ENCODE measurements at regions not wholly inside any gene's neighbourhood (a gene's known extent, or its start where the extent isn't known, plus 50 kb on each side); places are given as distances from the start of the nearest gene placed in this dataset.

- no peak for DNase-seq
- no peak for TF ChIP-seq GATA1 (IDR thresholded peaks at IDR 0.05; ENCODE audit: low read depth, low read length)
- TF ChIP-seq POLR2A (IDR thresholded peaks at IDR 0.05; ENCODE audit: low read length): no peak
Observed at GRCh38 chr7:41331194-41331593, 371.7 kb downstream of the INHBA start.

- TF ChIP-seq POLR2A (IDR thresholded peaks at IDR 0.05; ENCODE audit: low read length) (no peak), GATA1 (IDR thresholded peaks at IDR 0.05; ENCODE audit: low read depth, low read length) (no peak)
- no peak for DNase-seq
Observed at GRCh38 chr7:41328544-41328943, 374.3 kb downstream of the INHBA start.

- no peak for TF ChIP-seq GATA1 (IDR thresholded peaks at IDR 0.05; ENCODE audit: low read depth, low read length)
- no peak for TF ChIP-seq POLR2A (IDR thresholded peaks at IDR 0.05; ENCODE audit: low read length)
- no peak for DNase-seq
Observed at GRCh38 chr7:41328131-41328530, 374.8 kb downstream of the INHBA start.

GRCh38 chr7:41326616-41327015 is 376.3 kb downstream of the INHBA start:
- DNase-seq: no peak
- TF ChIP-seq GATA1 (IDR thresholded peaks at IDR 0.05; ENCODE audit: low read depth, low read length) (no peak), POLR2A (IDR thresholded peaks at IDR 0.05; ENCODE audit: low read length) (no peak)

- TF ChIP-seq POLR2A (IDR thresholded peaks at IDR 0.05; ENCODE audit: low read length): no peak
- no peak for TF ChIP-seq GATA1 (IDR thresholded peaks at IDR 0.05; ENCODE audit: low read depth, low read length)
- DNase-seq: no peak
Observed at GRCh38 chr7:41323806-41324205, 379.1 kb downstream of the INHBA start.

- DNase-seq: no peak
- TF ChIP-seq GATA1 (IDR thresholded peaks at IDR 0.05; ENCODE audit: low read depth, low read length) (no peak), POLR2A (IDR thresholded peaks at IDR 0.05; ENCODE audit: low read length) (no peak)
Observed at GRCh38 chr7:41319581-41319980, 383.3 kb downstream of the INHBA start.

- no peak for TF ChIP-seq POLR2A (IDR thresholded peaks at IDR 0.05; ENCODE audit: low read length)
- TF ChIP-seq GATA1 (IDR thresholded peaks at IDR 0.05; ENCODE audit: low read depth, low read length): no peak
- no peak for DNase-seq
Observed at GRCh38 chr7:41316410-41316809, 386.5 kb downstream of the INHBA start.

GRCh38 chr7:41315764-41316163 is 387.1 kb downstream of the INHBA start:
- DNase-seq: no peak
- no peak for TF ChIP-seq POLR2A (IDR thresholded peaks at IDR 0.05; ENCODE audit: low read length)
- no peak for TF ChIP-seq GATA1 (IDR thresholded peaks at IDR 0.05; ENCODE audit: low read depth, low read length)

- no peak for TF ChIP-seq GATA1 (IDR thresholded peaks at IDR 0.05; ENCODE audit: low read depth, low read length)
- no peak for TF ChIP-seq POLR2A (IDR thresholded peaks at IDR 0.05; ENCODE audit: low read length)
- no peak for DNase-seq
Observed at GRCh38 chr7:41313171-41313570, 389.7 kb downstream of the INHBA start.

GRCh38 chr7:41312235-41312634 is 390.7 kb downstream of the INHBA start:
- DNase-seq: no peak
- TF ChIP-seq GATA1 (IDR thresholded peaks at IDR 0.05; ENCODE audit: low read depth, low read length): no peak
- no peak for TF ChIP-seq POLR2A (IDR thresholded peaks at IDR 0.05; ENCODE audit: low read length)

- TF ChIP-seq GATA1 (IDR thresholded peaks at IDR 0.05; ENCODE audit: low read depth, low read length) (no peak), POLR2A (IDR thresholded peaks at IDR 0.05; ENCODE audit: low read length) (no peak)
- no peak for DNase-seq
Observed at GRCh38 chr7:41311301-41311700, 391.6 kb downstream of the INHBA start.

GRCh38 chr7:41306486-41306885 is 396.4 kb downstream of the INHBA start:
- DNase-seq: no peak
- TF ChIP-seq POLR2A (IDR thresholded peaks at IDR 0.05; ENCODE audit: low read length) (no peak), GATA1 (IDR thresholded peaks at IDR 0.05; ENCODE audit: low read depth, low read length) (no peak)

- no peak for DNase-seq
Observed at GRCh38 chr7:41305001-41305400, 397.9 kb downstream of the INHBA start.

GRCh38 chr7:41303709-41304108 is 399.2 kb downstream of the INHBA start:
- no peak for DNase-seq
- TF ChIP-seq POLR2A (IDR thresholded peaks at IDR 0.05; ENCODE audit: low read length) (no peak), GATA1 (IDR thresholded peaks at IDR 0.05; ENCODE audit: low read depth, low read length) (no peak)

More at GRCh38 chr7:41305001-41305400, 397.9 kb downstream of the INHBA start:
- TF ChIP-seq POLR2A (IDR thresholded peaks at IDR 0.05; ENCODE audit: low read length) (no peak), GATA1 (IDR thresholded peaks at IDR 0.05; ENCODE audit: low read depth, low read length) (no peak)

GRCh38 chr7:41298409-41298808 is 404.5 kb downstream of the INHBA start:
- DNase-seq: no peak
- TF ChIP-seq GATA1 (IDR thresholded peaks at IDR 0.05; ENCODE audit: low read depth, low read length): no peak
- TF ChIP-seq POLR2A (IDR thresholded peaks at IDR 0.05; ENCODE audit: low read length): no peak

GRCh38 chr7:41297166-41297565 is 405.7 kb downstream of the INHBA start:
- TF ChIP-seq GATA1 (IDR thresholded peaks at IDR 0.05; ENCODE audit: low read depth, low read length) (no peak), POLR2A (IDR thresholded peaks at IDR 0.05; ENCODE audit: low read length) (no peak)
- DNase-seq: no peak

Data from erythroblast (primary cell).